ENCODE measurements at regions not wholly inside any gene's neighbourhood (a gene's known extent, or its start where the extent isn't known, plus 50 kb on each side); places are given as distances from the start of the nearest gene placed in this dataset.

DNA sequence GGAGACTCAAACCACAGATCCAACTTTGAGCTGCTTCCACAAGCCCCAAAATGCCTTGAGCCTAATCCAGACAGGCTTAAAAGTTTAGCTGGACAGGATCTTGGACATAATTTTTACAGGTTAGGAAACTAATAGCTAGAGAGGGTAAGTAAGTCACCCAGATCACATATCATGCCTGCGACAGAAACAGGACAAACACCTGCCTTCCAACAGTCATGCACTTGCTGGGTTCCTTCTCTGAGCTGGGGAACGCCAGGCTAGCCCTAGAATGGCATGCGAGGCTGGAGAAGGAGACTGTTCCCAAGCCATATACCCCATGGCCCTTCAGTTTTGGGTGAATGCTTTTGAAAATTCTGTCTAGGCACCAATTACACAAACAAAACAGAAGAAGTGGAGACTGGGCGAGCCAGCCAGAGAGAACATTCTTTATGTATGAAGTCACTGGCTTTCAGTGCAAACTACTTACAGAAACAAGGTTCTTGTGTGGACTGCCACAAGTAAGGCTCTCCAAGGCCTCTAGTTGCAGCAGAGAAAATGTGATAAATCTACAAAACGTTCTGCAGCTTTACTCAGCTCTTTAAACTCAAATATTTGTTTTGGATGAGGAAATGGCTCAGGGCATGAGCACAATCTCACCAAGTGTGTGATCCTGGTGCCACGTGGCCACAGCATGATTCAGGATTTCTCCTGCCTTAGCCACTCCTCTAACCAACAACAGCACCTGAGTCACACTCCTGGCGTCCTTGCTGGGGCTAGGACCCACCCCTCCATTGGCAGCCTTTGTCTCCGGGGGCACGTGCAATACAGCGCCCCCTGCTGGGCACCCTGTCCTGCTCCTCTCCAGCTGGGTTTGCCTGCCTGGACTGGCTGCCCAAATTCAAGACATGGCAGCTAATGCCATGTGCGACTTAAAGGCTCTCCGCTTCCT lies 73.4 kb upstream of the UBL3 start:
- Histone ChIP-seq H4K20me1 (replicated peaks; ENCODE audit: control insufficient read depth, extremely low read depth, insufficient read depth, low read length) (no peaks in the 10 kb centered on the region), H3K79me2 (ENCODE audit: control insufficient read depth, insufficient read depth, low read length) (no peaks in the 10 kb centered on the region), H3K27ac (ENCODE audit: insufficient read depth, low read depth, low read length) (peak overlapping the region; percentile 62), H2AFZ (ENCODE audit: low read depth, low read length) (peak overlapping the region; percentile 81), H3K4me1 (ENCODE audit: control insufficient read depth, extremely low read depth, insufficient read depth, low read length) (peaks cover 17% of the 10 kb centered on the region), H3K4me3 (replicated peaks in 1 of 3; ENCODE audit: insufficient read depth in 1 of 3, low read depth in 1 of 3, low read length in 3 of 3) (no peak overlapping the region), H3K36me3 (ENCODE audit: control insufficient read depth in 2 of 2, extremely low read depth in 1 of 2, insufficient read depth in 2 of 2, low read length in 2 of 2) (no peaks in the 10 kb centered on the region), H3K9ac (replicated peaks; ENCODE audit: extremely low read depth, insufficient read depth, low read length) (peak overlapping the region; percentile 2), H3K9me1 (replicated peaks; ENCODE audit: control insufficient read depth, extremely low read depth, insufficient read depth, low read length) (no peaks in the 10 kb centered on the region), H3K4me2 (ENCODE audit: insufficient read depth, low read length) (peak overlapping the region; percentile 5), H3K9me3 (replicated peaks; ENCODE audit: control insufficient read depth, insufficient read depth, low read length) (no peaks in the 10 kb centered on the region), H3K27me3 (ENCODE audit: control insufficient read depth in 2 of 2, insufficient read depth in 2 of 2, low read length in 2 of 2) (no peaks in the 10 kb centered on the region)
- no TSS peak for BruUV-seq (replicated peaks)
- CTCF ChIA-PET, result interaction anchor here (0.6 to 4.1 kb wide), 45 partner anchors 9 to 420 kb away, joined by 3 to 66 read pairs (median 4); partner anchors contain the start of gene UBL3
- TF ChIP-seq, protein P1, sequence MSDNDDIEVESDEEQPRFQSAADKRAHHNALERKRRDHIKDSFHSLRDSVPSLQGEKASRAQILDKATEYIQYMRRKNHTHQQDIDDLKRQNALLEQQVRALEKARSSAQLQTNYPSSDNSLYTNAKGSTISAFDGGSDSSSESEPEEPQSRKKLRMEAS (IDR thresholded peaks at IDR 0.05; ENCODE audit: insufficient read depth, insufficient read length), result peak; percentile 92
- peak; percentile 36 for TF ChIP-seq POLR2AphosphoS5 (IDR thresholded peaks at IDR 0.05; ENCODE audit: insufficient read depth, low read depth, low read length)
- peak; percentile 40 for TF ChIP-seq JUN (IDR thresholded peaks at IDR 0.05; ENCODE audit: borderline replicate concordance, insufficient read depth, insufficient read length, low read depth)
- TF ChIP-seq GATA2 (IDR thresholded peaks at IDR 0.05; ENCODE audit: insufficient read depth, insufficient read length, low read depth, low read length), result no peak
- TF ChIP-seq MYC (IDR thresholded peaks at IDR 0.05; ENCODE audit: low read depth, low read length), result peak; percentile 81
- TF ChIP-seq, protein P2, sequence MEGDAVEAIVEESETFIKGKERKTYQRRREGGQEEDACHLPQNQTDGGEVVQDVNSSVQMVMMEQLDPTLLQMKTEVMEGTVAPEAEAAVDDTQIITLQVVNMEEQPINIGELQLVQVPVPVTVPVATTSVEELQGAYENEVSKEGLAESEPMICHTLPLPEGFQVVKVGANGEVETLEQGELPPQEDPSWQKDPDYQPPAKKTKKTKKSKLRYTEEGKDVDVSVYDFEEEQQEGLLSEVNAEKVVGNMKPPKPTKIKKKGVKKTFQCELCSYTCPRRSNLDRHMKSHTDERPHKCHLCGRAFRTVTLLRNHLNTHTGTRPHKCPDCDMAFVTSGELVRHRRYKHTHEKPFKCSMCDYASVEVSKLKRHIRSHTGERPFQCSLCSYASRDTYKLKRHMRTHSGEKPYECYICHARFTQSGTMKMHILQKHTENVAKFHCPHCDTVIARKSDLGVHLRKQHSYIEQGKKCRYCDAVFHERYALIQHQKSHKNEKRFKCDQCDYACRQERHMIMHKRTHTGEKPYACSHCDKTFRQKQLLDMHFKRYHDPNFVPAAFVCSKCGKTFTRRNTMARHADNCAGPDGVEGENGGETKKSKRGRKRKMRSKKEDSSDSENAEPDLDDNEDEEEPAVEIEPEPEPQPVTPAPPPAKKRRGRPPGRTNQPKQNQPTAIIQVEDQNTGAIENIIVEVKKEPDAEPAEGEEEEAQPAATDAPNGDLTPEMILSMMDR (IDR thresholded peaks at IDR 0.05; ENCODE audit: extremely low read depth in 1 of 2, insufficient read depth in 1 of 2, low read depth in 1 of 2, low read length in 2 of 2), result peak; percentile 94 to 96
- TF ChIP-seq FOS (IDR thresholded peaks at IDR 0.05; ENCODE audit: borderline replicate concordance, insufficient read depth, low read length), result peak; percentile 74
- TF ChIP-seq POLR2A (IDR thresholded peaks at IDR 0.05; ENCODE audit: low read depth, low read length), result no peak
- DNase-seq (ENCODE audit: low read depth, low spot score), result peak; percentile 93
- POLR2A ChIA-PET, result interaction anchor here (1.7 kb wide), 1 partner anchor 73 kb away, joined by 7 read pairs; the partner anchor contains the start of gene UBL3
- FAIRE-seq, result peak; percentile 96
- intact Hi-C loops (cut with micrococcal nuclease), result loop anchor here (1.0 to 10.0 kb wide), 5 partner anchors 74 to 329 kb away; partner anchors contain the start of genes SLC7A1 and UBL3
- dilution Hi-C loops (cut with MboI; ENCODE audit: extremely low pct_ligation_motif_present, low sequenced_read_pairs), result no loop called here
